Endothelial cell of umbilical vein (primary cell): ENCODE measurements at regions not wholly inside any gene's neighbourhood (a gene's known extent, or its start where the extent isn't known, plus 50 kb on each side); places are given as distances from the start of the nearest gene placed in this dataset.

Experiments
- BruUV-seq: library from RNA; stranded (reverse); fragments of 400-500 nt; replicated peaks from 2 replicates; lab custom pipeline; 2021; lab: Mats Ljungman, UMichigan
- CTCF ChIA-PET: fragments of 300-600, 350-600 bp; sonication (Branson Sonifier 250); formaldehyde crosslinking; loops from one replicate; lab custom pipeline; 2021; ENCODE audit warnings: antibody characterized with exemption, inconsistent platforms; lab: Charles Lee
- POLR2A ChIA-PET: fragments of 300-600, 350-600 bp; sonication (Branson Sonifier 250); formaldehyde crosslinking; loops from one replicate; lab custom pipeline; 2021; ENCODE audit warnings: antibody characterized with exemption, inconsistent platforms; lab: Charles Lee
- DNase-seq: peaks from one replicate; pipeline ENCODE4 v3.0.0-alpha.2; 2011; ENCODE audit warnings: low read depth, low spot score
- FAIRE-seq: peaks from 2 replicates; lab custom pipeline; 2011; peaks lifted over from hg19 to GRCh38; lab: Jason Lieb, UNC
- H2AFZ ChIP-seq: 2 replicates; pipeline ENCODE4 v1.6.0; 2012; ENCODE audit warnings: low read depth, low read length, control low read depth, inconsistent platforms
- H3K27ac ChIP-seq: 2 replicates; pipeline ENCODE4 v1.5.1; 2011; ENCODE audit warnings: low read depth, mild to moderate bottlenecking, control low read depth, low read length, moderate library complexity; ENCODE audit not compliant: insufficient read depth
- H3K27me3 ChIP-seq, 2 experiments: 2 replicates each; pipeline versions ENCODE4 v1.6.0 to v1.6.1; 2011; ENCODE audit warnings: low read length in 2 of 2, mixed read lengths in 1 of 2; ENCODE audit not compliant: control insufficient read depth in 2 of 2, insufficient read depth in 2 of 2
- H3K36me3 ChIP-seq, 2 experiments: 2 replicates in 1 of 2; 3 replicates in 1 of 2; pipeline ENCODE4 v1.5.1; 2011; ENCODE audit warnings: low read length in 2 of 2, mild to moderate bottlenecking in 1 of 2, moderate library complexity in 1 of 2; ENCODE audit not compliant: control insufficient read depth in 2 of 2, insufficient read depth in 2 of 2; ENCODE audit errors: extremely low read depth in 1 of 2
- H3K4me1 ChIP-seq: 3 replicates; pipeline ENCODE4 v1.5.1; 2011; ENCODE audit warnings: mild to moderate bottlenecking, low read length; ENCODE audit not compliant: control insufficient read depth, insufficient read depth; ENCODE audit errors: extremely low read depth
- H3K4me2 ChIP-seq: 2 replicates; pipeline ENCODE4 v1.6.1; 2011; ENCODE audit warnings: low read length, control low read depth, mixed read lengths; ENCODE audit not compliant: insufficient read depth
- H3K4me3 ChIP-seq, 3 experiments: fragments of 200-600 bp in 1 of 3; sonication (generic), shearing (Covaris generic) in 1 of 3; replicated peaks in 1 of 3; 2 replicates each; pipeline ENCODE4 v1.5.1; 2011 to 2016; ENCODE audit warnings: control low read depth in 3 of 3, low read length in 3 of 3, mild to moderate bottlenecking in 2 of 3, inconsistent platforms in 1 of 3, low read depth in 1 of 3, moderate library complexity in 1 of 3; ENCODE audit not compliant: insufficient read depth in 1 of 3
- H3K79me2 ChIP-seq: 2 replicates; pipeline ENCODE4 v1.6.0; 2012; ENCODE audit warnings: low read length, inconsistent platforms; ENCODE audit not compliant: control insufficient read depth, insufficient read depth
- H3K9ac ChIP-seq: replicated peaks from 2 replicates; pipeline ENCODE3; 2011; ENCODE audit warnings: low read length, control low read depth; ENCODE audit not compliant: insufficient read depth; ENCODE audit errors: extremely low read depth
- H3K9me1 ChIP-seq: replicated peaks from 3 replicates; pipeline ENCODE4 v1.6.0; 2011; ENCODE audit warnings: mild to moderate bottlenecking, low read length; ENCODE audit not compliant: control insufficient read depth, insufficient read depth; ENCODE audit errors: extremely low read depth
- H3K9me3 ChIP-seq: replicated peaks from 2 replicates; pipeline ENCODE4 v1.5.1; 2012; ENCODE audit warnings: low read length, inconsistent platforms; ENCODE audit not compliant: control insufficient read depth, insufficient read depth
- H4K20me1 ChIP-seq: replicated peaks from 2 replicates; pipeline ENCODE3; 2011; ENCODE audit warnings: mild to moderate bottlenecking, low read length; ENCODE audit not compliant: control insufficient read depth, insufficient read depth; ENCODE audit errors: extremely low read depth
- CTCF ChIP-seq, 2 donors: IDR thresholded peaks; 1 replicate in 1 of 2; 2 replicates in 1 of 2; pipeline ENCODE4 v1.5.1; 2011; ENCODE audit warnings: low read length in 2 of 2, mild to moderate bottlenecking in 2 of 2, moderate library complexity in 2 of 2, control low read depth in 1 of 2, inconsistent platforms in 1 of 2, low read depth in 1 of 2; ENCODE audit not compliant: insufficient read depth in 1 of 2; ENCODE audit errors: extremely low read depth in 1 of 2
- EZH2 ChIP-seq: IDR thresholded peaks from 2 replicates; pipeline ENCODE4 v1.6.1; 2012; ENCODE audit warnings: borderline replicate concordance, low read depth, mild to moderate bottlenecking, moderate library complexity, low read length, inconsistent platforms; ENCODE audit not compliant: severe bottlenecking
- FOS ChIP-seq: IDR thresholded peaks from 2 replicates; pipeline ENCODE4 v1.6.1; 2011; ENCODE audit warnings: mild to moderate bottlenecking, low read length, moderate library complexity, borderline replicate concordance; ENCODE audit not compliant: insufficient read depth
- GATA2 ChIP-seq: IDR thresholded peaks from 2 replicates; pipeline ENCODE4 v1.7.0; 2011; ENCODE audit warnings: low read depth, mild to moderate bottlenecking, moderate library complexity, mixed read lengths, low read length; ENCODE audit not compliant: insufficient read length, insufficient read depth
- JUN ChIP-seq: IDR thresholded peaks from 2 replicates; pipeline ENCODE4 v1.6.1; 2011; ENCODE audit warnings: borderline replicate concordance, low read depth; ENCODE audit not compliant: insufficient read length, insufficient read depth
- MAX ChIP-seq: IDR thresholded peaks from 2 replicates; pipeline ENCODE4 v1.6.1; 2011; ENCODE audit not compliant: insufficient read depth, insufficient read length
- MYC ChIP-seq: IDR thresholded peaks from one replicate; pipeline ENCODE4 v1.6.1; 2011; ENCODE audit warnings: mild to moderate bottlenecking, low read depth, low read length
- POLR2A ChIP-seq: IDR thresholded peaks from 2 replicates; pipeline ENCODE4 v1.6.1; 2012; ENCODE audit warnings: low read depth, mild to moderate bottlenecking, control low read depth, low read length
- POLR2AphosphoS5 ChIP-seq: IDR thresholded peaks from 2 replicates; pipeline ENCODE4 v1.6.1; 2012; ENCODE audit warnings: low read depth, mild to moderate bottlenecking, control low read depth, low read length, moderate library complexity; ENCODE audit not compliant: insufficient read depth
- dilution Hi-C: fragments of 300-500 bp; cut with MboI; formaldehyde crosslinking; loops from one replicate; pipeline ENCODE4 v1.15.0; 2019; ENCODE audit warnings: low sequenced_read_pairs; ENCODE audit not compliant: extremely low pct_ligation_motif_present
- intact Hi-C: fragments of 100-400 bp; cut with micrococcal nuclease; formaldehyde crosslinking; loops from one replicate; pipeline ENCODE4 v1.10.0; 2022

GRCh38 chr20:7389216-7389615, 551.0 kb downstream of the HAO1 start:
- H3K27me3 ChIP-seq, result no peaks in the 10 kb centered on the region
- H3K9ac ChIP-seq, result no peak overlapping the region
- intact Hi-C loops, result no loop called here
- H3K4me2 ChIP-seq, result no peak overlapping the region
- CTCF ChIA-PET, result no interaction called here
- no peaks in the 10 kb centered on the region for H3K79me2 ChIP-seq
- H3K9me1 ChIP-seq, result no peaks in the 10 kb centered on the region
- no peak for DNase-seq
- dilution Hi-C loops, result no loop called here
- no peak for TF ChIP-seq MAX
- no peak for TF ChIP-seq MYC
- TF ChIP-seq CTCF (IDR thresholded peaks at IDR 0.05; ENCODE audit: extremely low read depth in 1 of 2, insufficient read depth in 1 of 2, low read depth in 1 of 2, low read length in 2 of 2), result no peak
- TF ChIP-seq GATA2, result no peak
- no peak for TF ChIP-seq POLR2AphosphoS5
- TF ChIP-seq POLR2A, result no peak
- TF ChIP-seq FOS, result no peak
- TF ChIP-seq EZH2, result no peak
- TF ChIP-seq JUN, result no peak
- POLR2A ChIA-PET, result no interaction called here
- peaks cover 4% of the 10 kb centered on the region for H3K4me1 ChIP-seq
- FAIRE-seq, result no peak
- no peaks in the 10 kb centered on the region for H3K36me3 ChIP-seq
- H3K27ac ChIP-seq, result no peak overlapping the region
- H2AFZ ChIP-seq, result no peak overlapping the region
- no peaks in the 10 kb centered on the region for H3K9me3 ChIP-seq
- no TSS peak for BruUV-seq
- H4K20me1 ChIP-seq, result no peaks in the 10 kb centered on the region
- H3K4me3 ChIP-seq, result no peak overlapping the region
